ENCODE measurements at regions not wholly inside any gene's neighbourhood (a gene's known extent, or its start where the extent isn't known, plus 50 kb on each side); places are given as distances from the start of the nearest gene placed in this dataset.

DNA sequence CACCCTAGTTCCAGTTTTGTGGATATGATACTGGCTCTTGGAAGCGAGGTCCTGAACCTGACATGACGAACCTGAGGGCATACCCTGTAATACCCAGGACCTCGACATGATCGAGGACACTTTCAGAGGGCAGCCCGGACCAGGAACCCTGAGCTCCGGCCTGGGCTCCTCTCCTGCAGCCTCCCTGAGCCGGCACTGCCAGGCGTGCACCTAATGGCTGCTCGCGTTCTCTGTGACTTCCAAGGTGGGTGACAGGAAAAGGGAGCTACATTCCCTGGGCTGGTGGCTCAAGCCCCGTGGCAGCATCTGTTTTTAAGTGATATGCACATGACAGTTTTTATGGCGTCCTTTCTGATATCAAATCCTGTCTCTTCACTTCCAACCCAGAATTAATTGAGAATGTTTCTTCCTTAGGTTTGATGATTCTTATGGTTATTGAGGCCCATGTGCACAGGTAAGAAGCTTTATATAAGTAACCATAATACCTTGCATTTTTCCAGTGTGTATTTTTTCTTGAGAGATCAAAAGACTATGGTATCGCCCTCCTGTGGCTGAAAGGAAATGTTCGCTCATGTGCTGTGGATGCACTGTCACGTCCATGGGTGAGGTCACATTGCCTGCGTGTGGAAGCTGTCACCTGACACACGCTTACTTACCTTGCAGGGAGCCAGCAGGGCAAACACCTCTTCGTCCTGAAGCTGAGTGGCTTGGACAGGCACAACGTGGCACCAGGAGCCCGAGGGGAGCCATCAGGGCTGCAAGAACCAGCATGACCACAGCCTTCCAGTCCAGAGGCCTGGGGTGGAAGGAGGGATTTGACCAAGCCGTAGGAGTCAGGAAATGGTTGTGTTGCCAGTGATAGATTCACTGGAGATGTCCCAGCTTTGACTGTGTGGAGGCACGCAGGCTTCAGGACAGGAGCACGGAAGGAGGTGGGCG lies 367.4 kb upstream of the MYT1L start:
- Histone ChIP-seq H3K4me1 (replicated peaks; ENCODE audit: insufficient read depth) (no peaks in the 10 kb centered on the region), H2AFZ (no peak overlapping the region), H3K27ac (no peak overlapping the region), H3K27me3 (ENCODE audit: insufficient read depth, low read depth) (peaks cover 100% of the 10 kb centered on the region), H3K79me2 (ENCODE audit: low read depth) (no peaks in the 10 kb centered on the region), H3K9me2 (ENCODE audit: insufficient read depth) (no peaks in the 10 kb centered on the region), H3K9me3 (ENCODE audit: insufficient read depth, low read depth) (no peaks in the 10 kb centered on the region), H3K4me3 (no peak overlapping the region), H3K4me2 (no peak overlapping the region), H3F3A (ENCODE audit: insufficient read depth, low read depth) (no peaks in the 10 kb centered on the region), H3K36me3 (ENCODE audit: low read depth) (no peaks in the 10 kb centered on the region), H4K20me1 (ENCODE audit: insufficient read depth) (no peaks in the 10 kb centered on the region; the same call in 1 of the 2 replicates)
- TF ChIP-seq, protein P1, sequence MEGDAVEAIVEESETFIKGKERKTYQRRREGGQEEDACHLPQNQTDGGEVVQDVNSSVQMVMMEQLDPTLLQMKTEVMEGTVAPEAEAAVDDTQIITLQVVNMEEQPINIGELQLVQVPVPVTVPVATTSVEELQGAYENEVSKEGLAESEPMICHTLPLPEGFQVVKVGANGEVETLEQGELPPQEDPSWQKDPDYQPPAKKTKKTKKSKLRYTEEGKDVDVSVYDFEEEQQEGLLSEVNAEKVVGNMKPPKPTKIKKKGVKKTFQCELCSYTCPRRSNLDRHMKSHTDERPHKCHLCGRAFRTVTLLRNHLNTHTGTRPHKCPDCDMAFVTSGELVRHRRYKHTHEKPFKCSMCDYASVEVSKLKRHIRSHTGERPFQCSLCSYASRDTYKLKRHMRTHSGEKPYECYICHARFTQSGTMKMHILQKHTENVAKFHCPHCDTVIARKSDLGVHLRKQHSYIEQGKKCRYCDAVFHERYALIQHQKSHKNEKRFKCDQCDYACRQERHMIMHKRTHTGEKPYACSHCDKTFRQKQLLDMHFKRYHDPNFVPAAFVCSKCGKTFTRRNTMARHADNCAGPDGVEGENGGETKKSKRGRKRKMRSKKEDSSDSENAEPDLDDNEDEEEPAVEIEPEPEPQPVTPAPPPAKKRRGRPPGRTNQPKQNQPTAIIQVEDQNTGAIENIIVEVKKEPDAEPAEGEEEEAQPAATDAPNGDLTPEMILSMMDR (conservative IDR thresholded peaks at IDR 0.05): no peak; the same call in 1 of the 2 replicates
- TF ChIP-seq EZH2 (IDR thresholded peaks at IDR 0.05; ENCODE audit: low read depth): no peak
- ChIA-PET CTCF (no interaction called here), POLR2A (ENCODE audit: unreplicated experiment) (no interaction called here)
- no TSS peak for BruUV-seq (replicated peaks)
- intact Hi-C loops (cut with micrococcal nuclease; ENCODE audit: unreplicated experiment): no loop called here
- DNase-seq: no peak

DNA sequence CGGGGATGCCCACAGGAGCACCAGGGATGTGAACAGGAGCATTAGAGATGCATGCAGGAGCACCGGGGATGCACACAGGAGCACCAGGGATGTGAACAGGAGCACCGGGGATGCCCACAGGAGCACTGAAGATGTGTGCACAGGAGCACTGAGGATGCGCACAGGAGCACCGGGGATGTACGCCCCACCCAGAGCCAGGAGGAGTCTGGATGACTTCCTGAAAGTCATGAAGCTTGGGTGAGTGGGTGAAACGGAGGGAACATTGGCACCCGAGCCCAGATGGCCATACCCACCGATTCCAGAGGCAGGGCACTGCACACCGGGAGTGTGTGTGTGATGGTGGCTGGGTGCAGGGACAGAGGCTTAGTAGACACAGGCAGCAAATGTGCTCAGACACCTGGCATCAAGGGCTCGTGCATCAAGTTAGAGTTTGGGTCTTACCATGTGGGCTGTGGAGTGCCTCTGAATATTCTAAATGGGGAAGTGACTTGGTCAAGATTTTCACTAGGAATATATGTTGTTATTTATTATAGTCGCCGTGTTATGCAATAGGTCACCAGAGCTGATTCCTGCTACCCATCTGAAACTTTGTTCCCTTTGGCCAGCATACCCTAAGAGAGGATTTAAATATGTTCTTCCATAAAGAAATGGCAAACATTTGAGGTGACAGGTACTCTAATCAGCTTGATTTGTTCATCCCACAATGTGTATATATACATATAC lies 365.8 kb upstream of the MYT1L start:
- BruUV-seq (replicated peaks): no TSS peak
- Histone ChIP-seq H3K9me2 (ENCODE audit: insufficient read depth) (no peaks in the 10 kb centered on the region), H3K27ac (no peak overlapping the region), H3K4me3 (no peak overlapping the region), H3F3A (ENCODE audit: insufficient read depth, low read depth) (no peaks in the 10 kb centered on the region), H4K20me1 (ENCODE audit: insufficient read depth) (no peaks in the 10 kb centered on the region; the same call in 1 of the 2 replicates), H2AFZ (no peak overlapping the region), H3K27me3 (ENCODE audit: insufficient read depth, low read depth) (peaks cover 100% of the 10 kb centered on the region), H3K4me1 (replicated peaks; ENCODE audit: insufficient read depth) (no peaks in the 10 kb centered on the region), H3K4me2 (no peak overlapping the region), H3K79me2 (ENCODE audit: low read depth) (no peaks in the 10 kb centered on the region), H3K36me3 (ENCODE audit: low read depth) (no peaks in the 10 kb centered on the region), H3K9me3 (ENCODE audit: insufficient read depth, low read depth) (no peaks in the 10 kb centered on the region)
- POLR2A ChIA-PET (ENCODE audit: unreplicated experiment): no interaction called here
- CTCF ChIA-PET: no interaction called here
- no peak for DNase-seq
- TF ChIP-seq, protein P1 (conservative IDR thresholded peaks at IDR 0.05): no peak
- intact Hi-C loops (cut with micrococcal nuclease; ENCODE audit: unreplicated experiment): no loop called here

DNA sequence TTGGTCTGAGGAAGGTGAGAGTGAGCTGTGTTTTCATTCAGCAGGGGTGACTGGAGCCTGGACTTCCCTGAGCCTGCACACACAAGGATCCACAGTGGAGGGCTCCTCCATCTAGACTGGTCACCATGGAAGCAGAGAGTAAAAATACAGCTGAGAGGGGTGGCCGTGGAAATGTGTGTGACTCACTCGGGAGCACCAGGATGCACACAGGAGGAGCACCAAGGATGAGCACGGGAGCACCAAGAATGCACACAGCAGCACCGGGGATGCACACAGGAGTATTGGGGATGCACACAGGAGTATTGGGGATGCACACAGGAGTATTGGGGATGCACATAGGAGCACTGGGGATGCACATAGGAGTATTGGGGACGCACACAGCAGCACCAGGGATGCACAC lies 365.2 kb upstream of the MYT1L start:
- CTCF ChIA-PET: no interaction called here
- H3K4me1 ChIP-seq (replicated peaks; ENCODE audit: insufficient read depth): no peaks in the 10 kb centered on the region
- H2AFZ ChIP-seq: no peak overlapping the region
- no peaks in the 10 kb centered on the region for H3F3A ChIP-seq (ENCODE audit: insufficient read depth, low read depth)
- no peak for DNase-seq
- no peak overlapping the region for H3K4me3 ChIP-seq
- intact Hi-C loops (cut with micrococcal nuclease; ENCODE audit: unreplicated experiment): no loop called here
- H3K4me2 ChIP-seq: no peak overlapping the region
- no peaks in the 10 kb centered on the region; the same call in 1 of the 2 replicates for H4K20me1 ChIP-seq (ENCODE audit: insufficient read depth)
- TF ChIP-seq, protein P1 (conservative IDR thresholded peaks at IDR 0.05): no peak
- TF ChIP-seq EZH2 (IDR thresholded peaks at IDR 0.05; ENCODE audit: low read depth): no peak
- H3K79me2 ChIP-seq (ENCODE audit: low read depth): no peaks in the 10 kb centered on the region
- H3K27ac ChIP-seq: no peak overlapping the region
- POLR2A ChIA-PET (ENCODE audit: unreplicated experiment): no interaction called here
- no peaks in the 10 kb centered on the region for H3K9me2 ChIP-seq (ENCODE audit: insufficient read depth)
- BruUV-seq (replicated peaks): no TSS peak
- no peaks in the 10 kb centered on the region for H3K9me3 ChIP-seq (ENCODE audit: insufficient read depth, low read depth)
- H3K27me3 ChIP-seq (ENCODE audit: insufficient read depth, low read depth): peaks cover 100% of the 10 kb centered on the region
- no peaks in the 10 kb centered on the region for H3K36me3 ChIP-seq (ENCODE audit: low read depth)

All from PC-9 (cell line).